Right lobe of liver (tissue), 4 donors: ENCODE measurements at regions not wholly inside any gene's neighbourhood (a gene's known extent, or its start where the extent isn't known, plus 50 kb on each side); places are given as distances from the start of the nearest gene placed in this dataset.

ENCODE experiments used
- CTCF ChIP-seq, 4 donors: fragments of 200-600 bp in 3 of 4; fragments of 450-650 bp in 1 of 4; IDR thresholded peaks; one replicate each; pipeline versions ENCODE4 v1.5.1 to v1.8.0; 2016 to 2022; ENCODE audit warnings: antibody characterized with exemption in 4 of 4, mild to moderate bottlenecking in 2 of 4
- POLR2A ChIP-seq: fragments of 450-650 bp; IDR thresholded peaks from one replicate; pipeline ENCODE4 v1.6.1; 2017; ENCODE audit warnings: antibody characterized with exemption, mild to moderate bottlenecking
- donor health status: DM: no; HTN: no; CAD: no.
- donor health status: DM: no; HTN: no; CAD: no.
- donor health status: DM: no; HTN: yes; CAD: no.

GRCh38 chr14:26293909-26294308 is 303.9 kb downstream of the NOVA1 start:
- TF ChIP-seq CTCF (IDR thresholded peaks at IDR 0.05), result no peak
- no peak for TF ChIP-seq POLR2A
